Neuronal stem cell (in vitro differentiated cells): ENCODE measurements at regions not wholly inside any gene's neighbourhood (a gene's known extent, or its start where the extent isn't known, plus 50 kb on each side); places are given as distances from the start of the nearest gene placed in this dataset.

Source experiments
- DNase-seq: peaks from one replicate; pipeline ENCODE4 v3.0.0-alpha.2; 2013; ENCODE audit warnings: low spot score
- H2AFZ ChIP-seq: one replicate; pipeline ENCODE4 v1.6.1; 2013; ENCODE audit warnings: mild to moderate bottlenecking, low read length, inconsistent platforms
- H2AK5ac ChIP-seq: 2 replicates; pipeline ENCODE4 v1.6.1; 2013; ENCODE audit warnings: low read depth, mild to moderate bottlenecking, inconsistent platforms, low read length, moderate library complexity, mixed read lengths
- H2BK120ac ChIP-seq: 2 replicates; pipeline ENCODE4 v1.6.1; 2013; ENCODE audit warnings: low read depth, mild to moderate bottlenecking, inconsistent platforms, low read length, moderate library complexity, mixed read lengths
- H2BK12ac ChIP-seq: one replicate; pipeline ENCODE4 v1.6.1; 2013; ENCODE audit warnings: low read length, inconsistent platforms
- H2BK15ac ChIP-seq: 2 replicates; pipeline ENCODE4 v1.6.1; 2013; ENCODE audit warnings: mild to moderate bottlenecking, low read length, inconsistent platforms, mixed read lengths
- H2BK5ac ChIP-seq: one replicate; pipeline ENCODE4 v1.6.1; 2013; ENCODE audit warnings: inconsistent platforms, mild to moderate bottlenecking, low read length, moderate library complexity
- H3K14ac ChIP-seq: one replicate; pipeline ENCODE4 v1.6.1; 2013; ENCODE audit warnings: low read length, inconsistent platforms
- H3K18ac ChIP-seq: 2 replicates; pipeline ENCODE4 v1.6.1; 2013; ENCODE audit warnings: low read length, inconsistent platforms
- H3K23ac ChIP-seq: 2 replicates; pipeline ENCODE4 v1.6.1; 2013; ENCODE audit warnings: low read depth, mild to moderate bottlenecking, mixed read lengths, low read length, inconsistent platforms; ENCODE audit not compliant: poor library complexity
- H3K27ac ChIP-seq: replicated peaks from 3 replicates; pipeline ENCODE4 v1.5.1; 2013; ENCODE audit warnings: low read length, inconsistent platforms
- H3K27me3 ChIP-seq, 3 experiments: 2 replicates each; pipeline ENCODE4 v1.6.1; 2013; ENCODE audit warnings: low read length in 3 of 3, mild to moderate bottlenecking in 2 of 3, inconsistent platforms in 1 of 3, low read depth in 1 of 3, mixed read lengths in 1 of 3, moderate library complexity in 1 of 3; ENCODE audit not compliant: control insufficient read depth in 3 of 3, insufficient read depth in 3 of 3
- H3K36me3 ChIP-seq, 2 donors: replicated peaks in 1 of 2; 2 replicates each; pipeline ENCODE4 v1.6.1; 2013; ENCODE audit warnings: low read length in 2 of 2; ENCODE audit not compliant: control insufficient read depth in 2 of 2, insufficient read depth in 2 of 2
- H3K4ac ChIP-seq: 2 replicates; pipeline ENCODE4 v1.6.1; 2013; ENCODE audit warnings: inconsistent platforms, mild to moderate bottlenecking, low read length, moderate library complexity
- H3K4me1 ChIP-seq, 2 donors: 1 replicate in 1 of 2; 2 replicates in 1 of 2; pipeline ENCODE4 v1.6.1; 2013; ENCODE audit warnings: low read length in 2 of 2, low read depth in 1 of 2; ENCODE audit not compliant: control insufficient read depth in 2 of 2, insufficient read depth in 1 of 2
- H3K4me2 ChIP-seq: one replicate; pipeline ENCODE4 v1.6.1; 2013; ENCODE audit warnings: mild to moderate bottlenecking, low read length, inconsistent platforms; ENCODE audit not compliant: insufficient read depth, poor library complexity, severe bottlenecking
- H3K4me3 ChIP-seq, 2 donors: 2 replicates each; pipeline ENCODE4 v1.5.1; 2013; ENCODE audit warnings: low read length in 2 of 2, mild to moderate bottlenecking in 2 of 2, inconsistent platforms in 1 of 2, moderate library complexity in 1 of 2
- H3K79me1 ChIP-seq: one replicate; pipeline ENCODE4 v1.6.1; 2013; ENCODE audit warnings: low read depth, mild to moderate bottlenecking, inconsistent platforms, low read length, moderate library complexity
- H3K9ac ChIP-seq: one replicate; pipeline ENCODE4 v1.6.1; 2013; ENCODE audit warnings: mild to moderate bottlenecking, low read depth, low read length, inconsistent platforms; ENCODE audit not compliant: poor library complexity
- H3K9me3 ChIP-seq, 2 donors: replicated peaks in 1 of 2; 2 replicates each; pipeline versions ENCODE3 to v1.6.1; 2013; ENCODE audit warnings: low read length in 2 of 2, mild to moderate bottlenecking in 2 of 2, inconsistent platforms in 1 of 2, low read depth in 1 of 2, mixed read lengths in 1 of 2, moderate library complexity in 1 of 2; ENCODE audit not compliant: control insufficient read depth in 2 of 2, insufficient read depth in 1 of 2
- H4K8ac ChIP-seq: one replicate; pipeline ENCODE4 v1.6.1; 2013; ENCODE audit warnings: low read depth, mild to moderate bottlenecking, inconsistent platforms, low read length, moderate library complexity
- H4K91ac ChIP-seq: one replicate; pipeline ENCODE4 v1.6.1; 2013; ENCODE audit warnings: low read length, low read depth, mild to moderate bottlenecking, inconsistent platforms; ENCODE audit not compliant: poor library complexity
- WGBS, 2 donors: extraction: QIAGEN DNeasy Blood & Tissue Kit; methylation state at CpG; one replicate each; pipeline ENCODE4 v1.1.7; 2013; ENCODE audit warnings: missing lambda C conversion rate in 2 of 2, mixed read lengths in 1 of 2; ENCODE audit not compliant: insufficient read length in 2 of 2, insufficient replicate concordance in 1 of 2; ENCODE audit errors: extremely low coverage in 2 of 2; 5-methylcytosine and 5-hydroxymethylcytosine counted together

DNA sequence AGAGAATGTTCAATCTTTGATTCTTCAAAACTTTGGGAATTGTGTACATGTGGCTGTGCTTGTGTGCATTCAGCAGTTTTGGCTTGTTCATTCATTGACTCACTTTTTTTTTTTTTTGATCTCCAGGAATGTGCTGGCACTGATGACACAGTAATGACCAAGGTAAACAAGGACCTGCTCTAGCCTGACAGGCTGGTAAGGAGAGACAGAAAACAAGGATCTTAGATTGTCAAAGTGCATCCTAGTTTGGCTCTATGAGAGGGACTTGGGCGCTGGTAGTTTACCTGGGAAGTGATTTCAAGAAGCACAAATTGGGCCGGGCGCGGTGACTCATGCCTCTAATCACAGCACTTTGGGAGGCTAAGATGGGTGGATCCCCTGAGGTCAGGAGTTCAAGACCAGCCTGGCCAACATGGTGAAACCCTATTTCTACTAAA is 233.1 kb upstream of the WSCD1 start:
- no peak overlapping the region for H2BK120ac ChIP-seq
- no peak overlapping the region for H4K8ac ChIP-seq
- no peak overlapping the region for H2AK5ac ChIP-seq
- no peak overlapping the region for H3K9ac ChIP-seq
- no peaks in the 10 kb centered on the region for H3K36me3 ChIP-seq
- DNase-seq = no peak
- H3K14ac ChIP-seq = no peak overlapping the region
- no peak overlapping the region for H2BK5ac ChIP-seq
- H2BK15ac ChIP-seq = no peak overlapping the region
- H3K27ac ChIP-seq = no peak overlapping the region
- H3K79me1 ChIP-seq = no peaks in the 10 kb centered on the region
- H3K4ac ChIP-seq = no peak overlapping the region
- no peak overlapping the region for H3K4me2 ChIP-seq
- no peak overlapping the region for H3K23ac ChIP-seq
- no peaks in the 10 kb centered on the region for H3K27me3 ChIP-seq
- H2BK12ac ChIP-seq = no peak overlapping the region
- no peak overlapping the region for H3K18ac ChIP-seq
- no CpG with 5 or more reads among the region's 4 CpGs for WGBS, 2 donors
- H3K9me3 ChIP-seq = no peaks in the 10 kb centered on the region
- no peak overlapping the region for H4K91ac ChIP-seq
- H2AFZ ChIP-seq = no peak overlapping the region
- no peak overlapping the region for H3K4me3 ChIP-seq
- peaks cover 4 to 10% of the 10 kb centered on the region in 2 donors for H3K4me1 ChIP-seq

DNA sequence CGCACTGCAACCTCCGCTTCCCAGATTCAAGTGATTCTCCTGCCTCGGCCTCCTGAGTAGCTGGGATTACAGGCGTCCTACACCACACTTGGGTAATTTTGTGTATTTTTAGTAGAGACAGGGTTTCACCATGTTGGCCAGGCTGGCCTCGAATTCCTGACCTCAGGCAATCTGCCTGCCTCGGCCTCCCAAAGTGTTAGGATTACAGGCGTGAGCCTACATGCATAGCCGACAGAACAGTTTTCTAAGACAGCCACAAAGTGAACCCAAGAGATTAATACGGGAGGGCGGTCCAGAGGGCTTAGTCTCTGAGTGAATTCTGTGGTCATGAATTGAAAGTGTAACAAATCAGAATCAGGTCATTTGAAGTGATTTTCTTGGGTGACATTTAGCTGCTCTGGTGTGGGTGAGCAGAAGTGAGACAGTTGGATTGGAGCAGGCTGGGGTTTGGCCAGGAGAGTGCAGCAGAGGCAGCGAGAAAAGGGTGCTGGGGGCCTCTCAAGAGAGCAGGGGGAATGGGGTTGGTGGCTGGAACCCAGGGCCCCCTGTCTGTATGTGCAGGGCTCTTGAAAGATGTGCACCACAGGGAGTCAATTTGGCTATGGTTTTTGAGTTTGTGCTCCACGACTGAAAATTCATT is 231.4 kb upstream of the WSCD1 start:
- Histone ChIP-seq H2BK15ac (no peak overlapping the region), H3K4me2 (no peak overlapping the region), H3K79me1 (no peaks in the 10 kb centered on the region), H4K8ac (no peak overlapping the region), H3K27ac (no peak overlapping the region), H4K91ac (no peak overlapping the region), H3K23ac (no peak overlapping the region), H3K4me3 (no peak overlapping the region), H2BK12ac (no peak overlapping the region), H3K9ac (no peak overlapping the region), H2AK5ac (no peak overlapping the region), H3K4me1 (peaks cover 0 to 2% of the 10 kb centered on the region in 2 donors), H3K9me3 (no peaks in the 10 kb centered on the region), H3K14ac (no peak overlapping the region), H3K18ac (no peak overlapping the region), H2AFZ (no peak overlapping the region), H2BK120ac (no peak overlapping the region), H3K36me3 (no peaks in the 10 kb centered on the region), H3K4ac (no peak overlapping the region), H2BK5ac (no peak overlapping the region), H3K27me3 (no peaks in the 10 kb centered on the region)
- no peak for DNase-seq
- WGBS, 2 donors = no CpG with 5 or more reads among the region's 12 CpGs

DNA sequence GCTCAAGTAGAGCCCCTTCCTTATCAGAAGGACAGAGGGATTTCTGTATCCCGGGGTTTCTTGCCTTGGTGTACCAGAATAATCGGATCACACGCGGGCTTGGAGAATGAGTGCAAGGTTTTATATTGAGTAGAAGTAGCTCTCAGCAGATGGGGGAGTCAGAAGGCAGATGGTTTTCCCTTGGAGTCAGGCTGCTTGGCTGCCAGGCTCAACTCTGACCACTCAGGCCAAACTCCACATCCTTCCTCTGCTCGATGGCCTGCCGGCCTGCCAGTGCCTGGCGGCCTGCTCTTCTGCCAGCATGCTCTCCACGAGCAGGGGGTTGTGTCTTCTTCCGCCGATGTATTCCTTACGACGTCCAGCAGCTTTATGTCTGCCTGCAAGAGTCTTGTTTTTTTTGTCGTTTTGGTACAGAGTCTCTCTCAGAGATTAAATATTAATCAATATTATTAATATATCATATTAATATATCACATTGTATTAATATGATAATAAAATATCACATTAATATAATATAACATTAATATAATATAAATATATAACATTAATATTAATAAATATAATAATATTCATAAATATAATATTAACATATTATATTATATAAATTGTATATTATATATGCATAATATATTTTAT is 229.2 kb upstream of the WSCD1 start:
- Histone ChIP-seq H2BK5ac (no peak overlapping the region), H3K27ac (no peak overlapping the region), H4K8ac (no peak overlapping the region), H3K4me1 (no peaks in the 10 kb centered on the region), H3K9ac (peak overlapping the region; percentile 60), H2BK12ac (no peak overlapping the region), H3K14ac (no peak overlapping the region), H3K4ac (no peak overlapping the region), H3K9me3 (no peaks in the 10 kb centered on the region), H3K4me3 (peak overlapping the region in 1 of 2 donors; percentile 47), H3K23ac (no peak overlapping the region), H3K4me2 (no peak overlapping the region), H3K36me3 (no peaks in the 10 kb centered on the region), H3K27me3 (no peaks in the 10 kb centered on the region), H2BK15ac (no peak overlapping the region), H4K91ac (no peak overlapping the region), H3K79me1 (no peaks in the 10 kb centered on the region), H2BK120ac (no peak overlapping the region), H2AFZ (no peak overlapping the region), H2AK5ac (no peak overlapping the region), H3K18ac (no peak overlapping the region)
- no CpG with 5 or more reads among the region's 13 CpGs for WGBS, 2 donors
- DNase-seq = no peak

DNA sequence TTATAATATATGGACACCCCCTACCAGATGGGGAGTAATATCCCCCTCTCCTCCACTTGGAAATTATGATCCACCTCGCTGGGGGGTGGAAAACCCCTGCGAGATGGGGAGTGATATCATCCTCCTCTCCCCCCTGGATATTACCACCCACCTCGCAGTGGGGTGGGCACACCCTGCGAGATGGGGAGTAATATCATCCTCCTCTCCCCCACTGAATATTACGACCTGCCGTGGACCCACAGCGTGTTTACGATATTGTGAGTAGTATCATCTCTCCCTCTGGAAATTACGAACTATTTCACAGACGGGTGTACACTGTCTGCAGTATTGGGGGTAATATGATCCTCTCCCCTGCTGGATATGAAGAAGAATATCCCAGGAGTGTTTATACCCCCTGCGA is 228.3 kb upstream of the WSCD1 start:
- Histone ChIP-seq H2AFZ (no peak overlapping the region), H2BK12ac (no peak overlapping the region), H3K14ac (no peak overlapping the region), H3K9me3 (no peaks in the 10 kb centered on the region), H4K8ac (no peak overlapping the region), H4K91ac (no peak overlapping the region), H3K4me2 (no peak overlapping the region), H2BK120ac (no peak overlapping the region), H2BK5ac (no peak overlapping the region), H2BK15ac (no peak overlapping the region), H3K23ac (no peak overlapping the region), H3K27ac (no peak overlapping the region), H3K4me1 (no peaks in the 10 kb centered on the region), H3K4ac (no peak overlapping the region), H3K4me3 (no peak overlapping the region), H3K9ac (no peak overlapping the region), H3K79me1 (no peaks in the 10 kb centered on the region), H3K36me3 (no peaks in the 10 kb centered on the region), H2AK5ac (no peak overlapping the region), H3K27me3 (no peaks in the 10 kb centered on the region), H3K18ac (no peak overlapping the region)
- no CpG with 5 or more reads among the region's 11 CpGs for WGBS, 2 donors
- no peak for DNase-seq
